ENCODE measurements at regions not wholly inside any gene's neighbourhood (a gene's known extent, or its start where the extent isn't known, plus 50 kb on each side); places are given as distances from the start of the nearest gene placed in this dataset.

- TF ChIP-seq, protein P1, sequence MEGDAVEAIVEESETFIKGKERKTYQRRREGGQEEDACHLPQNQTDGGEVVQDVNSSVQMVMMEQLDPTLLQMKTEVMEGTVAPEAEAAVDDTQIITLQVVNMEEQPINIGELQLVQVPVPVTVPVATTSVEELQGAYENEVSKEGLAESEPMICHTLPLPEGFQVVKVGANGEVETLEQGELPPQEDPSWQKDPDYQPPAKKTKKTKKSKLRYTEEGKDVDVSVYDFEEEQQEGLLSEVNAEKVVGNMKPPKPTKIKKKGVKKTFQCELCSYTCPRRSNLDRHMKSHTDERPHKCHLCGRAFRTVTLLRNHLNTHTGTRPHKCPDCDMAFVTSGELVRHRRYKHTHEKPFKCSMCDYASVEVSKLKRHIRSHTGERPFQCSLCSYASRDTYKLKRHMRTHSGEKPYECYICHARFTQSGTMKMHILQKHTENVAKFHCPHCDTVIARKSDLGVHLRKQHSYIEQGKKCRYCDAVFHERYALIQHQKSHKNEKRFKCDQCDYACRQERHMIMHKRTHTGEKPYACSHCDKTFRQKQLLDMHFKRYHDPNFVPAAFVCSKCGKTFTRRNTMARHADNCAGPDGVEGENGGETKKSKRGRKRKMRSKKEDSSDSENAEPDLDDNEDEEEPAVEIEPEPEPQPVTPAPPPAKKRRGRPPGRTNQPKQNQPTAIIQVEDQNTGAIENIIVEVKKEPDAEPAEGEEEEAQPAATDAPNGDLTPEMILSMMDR (conservative IDR thresholded peaks at IDR 0.05 in 1 of 2, IDR thresholded peaks at IDR 0.05 in 1 of 2; ENCODE audit: extremely low read depth in 1 of 2, insufficient read depth in 1 of 2, low read depth in 1 of 2, low read length in 2 of 2): no peak
- no peak for TF ChIP-seq EZH2 (IDR thresholded peaks at IDR 0.05; ENCODE audit: borderline replicate concordance, low read length)
Observed at GRCh38 chr13:73741111-73741510, 393.1 kb downstream of the KLF12 start.

All from mammary epithelial cell (primary cell).